NT2/D1 (cell line): ENCODE measurements at regions not wholly inside any gene's neighbourhood (a gene's known extent, or its start where the extent isn't known, plus 50 kb on each side); places are given as distances from the start of the nearest gene placed in this dataset.

Experiments used
- SUZ12 ChIP-seq: IDR thresholded peaks from 2 replicates; pipeline ENCODE4 v1.6.1; 2011; ENCODE audit not compliant: insufficient read length, insufficient read depth; ENCODE audit errors: extremely low read depth
- YY1 ChIP-seq: IDR thresholded peaks from 2 replicates; pipeline ENCODE4 v1.6.1; 2011; ENCODE audit not compliant: insufficient read length, insufficient read depth
- ZNF274 ChIP-seq: IDR thresholded peaks from 2 replicates; pipeline ENCODE4 v1.6.1; 2011; ENCODE audit warnings: mild to moderate bottlenecking, low read depth, low read length

DNA sequence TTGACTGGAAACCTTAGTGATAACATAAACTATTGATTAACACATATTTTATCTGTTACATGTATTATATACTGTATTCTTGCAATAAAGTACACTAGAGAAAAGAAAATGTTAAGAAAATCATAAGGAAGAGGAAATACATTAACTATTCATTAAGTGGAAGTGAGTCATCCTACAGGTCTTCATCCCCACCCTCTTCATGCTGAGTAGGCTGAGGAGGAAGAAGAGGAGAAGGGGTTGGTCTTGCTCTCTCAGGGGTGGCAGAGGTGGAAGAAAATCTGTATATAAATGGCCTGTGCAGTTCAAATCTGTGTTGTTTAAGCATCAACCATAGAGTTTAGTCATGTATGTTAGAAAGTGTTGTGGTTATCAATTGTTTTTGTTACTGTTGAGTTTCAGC lies 66.1 kb upstream of the CHODL start:
- TF ChIP-seq ZNF274 (no peak), SUZ12 (no peak), YY1 (no peak)
